ENCODE measurements at regions not wholly inside any gene's neighbourhood (a gene's known extent, or its start where the extent isn't known, plus 50 kb on each side); places are given as distances from the start of the nearest gene placed in this dataset.

DNA sequence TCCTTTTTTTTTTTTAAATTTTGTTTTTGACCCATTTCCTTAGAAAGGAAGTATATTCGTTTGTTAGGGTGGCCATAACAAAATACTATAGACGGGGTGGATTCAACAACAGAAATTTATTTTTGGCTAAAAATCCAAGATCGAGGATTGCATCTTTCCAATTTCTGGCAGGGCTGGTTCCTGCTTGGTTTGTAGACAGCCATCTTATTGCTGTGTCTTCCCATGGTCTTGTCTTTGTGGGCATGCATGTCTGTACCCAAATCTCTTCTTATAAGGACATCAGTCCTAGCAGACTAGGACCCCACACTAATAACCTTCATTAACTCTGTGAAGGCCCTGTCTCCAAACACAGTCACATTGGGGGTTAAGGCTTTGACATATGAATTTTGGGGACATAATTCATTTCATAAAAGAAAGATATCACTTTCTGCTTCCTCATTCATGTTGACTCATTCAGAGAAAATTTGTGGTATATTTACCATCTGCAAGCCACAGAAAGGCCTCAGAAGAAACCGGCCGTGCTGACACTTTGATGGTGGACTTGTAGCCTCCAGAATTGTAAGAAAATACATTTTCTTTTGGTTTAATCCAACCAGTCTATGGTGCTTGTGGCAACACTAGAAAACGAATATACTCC lies 262.1 kb downstream of the LPIN1 start:
- H3K27ac ChIP-seq (ENCODE audit: low read depth, low read length, poor library complexity, severe bottlenecking) = no peak overlapping the region
- no peak for TF ChIP-seq CTCF (conservative IDR thresholded peaks at IDR 0.05; ENCODE audit: low read length)
- no peak for TF ChIP-seq EZH2phosphoT487 (IDR thresholded peaks at IDR 0.05; ENCODE audit: borderline replicate concordance, low read depth, low read length)
- no peaks in the 10 kb centered on the region for H3K79me2 ChIP-seq (ENCODE audit: insufficient read depth, low read depth, low read length)
- no peaks in the 10 kb centered on the region for H3K9me2 ChIP-seq (ENCODE audit: insufficient read depth, low read length)
- H3K36me3 ChIP-seq (ENCODE audit: insufficient read depth, low read length) = no peaks in the 10 kb centered on the region
- H3K4me3 ChIP-seq (ENCODE audit: low read depth, low read length, poor library complexity, severe bottlenecking) = no peak overlapping the region
- ChIA-PET CTCF (ENCODE audit: unreplicated experiment) (no interaction called here), POLR2A (no interaction called here)
- intact Hi-C loops (cut with micrococcal nuclease; ENCODE audit: unreplicated experiment) = no loop called here
- H4K20me1 ChIP-seq (ENCODE audit: insufficient read depth, low read length) = no peaks in the 10 kb centered on the region
- no TSS peak for BruUV-seq (replicated peaks)
- H2AFZ ChIP-seq (ENCODE audit: low read length) = no peak overlapping the region; the same call in 1 of the 2 replicates
- H3K4me2 ChIP-seq (ENCODE audit: low read length) = no peak overlapping the region
- peaks cover 20% of the 10 kb centered on the region for H3K4me1 ChIP-seq (ENCODE audit: insufficient read depth, low read length, poor library complexity, severe bottlenecking)
- no peaks in the 10 kb centered on the region for H3K9me3 ChIP-seq (ENCODE audit: low read length)
- DNase-seq (ENCODE audit: low spot score) = no peak

DNA sequence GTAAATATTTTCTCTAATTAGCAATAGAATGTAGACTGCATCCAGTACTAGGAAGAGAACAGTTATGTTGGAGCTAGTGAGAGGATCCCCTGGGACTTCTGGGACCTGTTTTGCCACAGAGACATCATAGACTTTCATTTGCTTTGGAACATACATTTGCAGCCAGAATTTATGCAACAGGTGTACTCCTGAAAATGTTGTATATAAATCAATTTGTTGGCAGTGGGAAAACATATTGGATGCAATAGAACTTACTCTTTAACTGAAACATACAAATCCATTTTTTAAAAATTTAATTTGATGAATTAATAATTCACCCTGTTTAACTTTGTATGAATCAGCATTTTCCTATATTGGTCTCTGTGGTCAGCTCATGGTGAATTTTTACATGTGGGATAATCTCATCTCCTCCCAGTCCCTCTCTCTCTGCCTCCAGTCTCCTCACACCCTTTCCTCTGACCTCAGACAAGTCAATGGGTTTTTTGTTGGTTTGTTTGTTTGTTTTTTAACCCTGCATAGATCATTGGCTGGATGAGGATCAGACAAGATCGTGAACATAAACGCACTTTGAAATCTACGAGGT lies 263.0 kb downstream of the LPIN1 start:
- no peak for DNase-seq (ENCODE audit: low spot score)
- BruUV-seq (replicated peaks) = no TSS peak
- CTCF ChIA-PET (ENCODE audit: unreplicated experiment) = no interaction called here
- Histone ChIP-seq H3K79me2 (ENCODE audit: insufficient read depth, low read depth, low read length) (no peaks in the 10 kb centered on the region), H3K36me3 (ENCODE audit: insufficient read depth, low read length) (no peaks in the 10 kb centered on the region), H3K9me2 (ENCODE audit: insufficient read depth, low read length) (no peaks in the 10 kb centered on the region), H3K9me3 (ENCODE audit: low read length) (no peaks in the 10 kb centered on the region), H2AFZ (ENCODE audit: low read length) (no peak overlapping the region), H3K27ac (ENCODE audit: low read depth, low read length, poor library complexity, severe bottlenecking) (no peak overlapping the region), H4K20me1 (ENCODE audit: insufficient read depth, low read length) (no peaks in the 10 kb centered on the region), H3K4me2 (ENCODE audit: low read length) (no peak overlapping the region; the same call in 1 of the 2 replicates), H3K4me1 (ENCODE audit: insufficient read depth, low read length, poor library complexity, severe bottlenecking) (peaks cover 29% of the 10 kb centered on the region), H3K4me3 (ENCODE audit: low read depth, low read length, poor library complexity, severe bottlenecking) (no peak overlapping the region)
- intact Hi-C loops (cut with micrococcal nuclease; ENCODE audit: unreplicated experiment) = no loop called here
- TF ChIP-seq EZH2phosphoT487 (IDR thresholded peaks at IDR 0.05; ENCODE audit: borderline replicate concordance, low read depth, low read length) (no peak), CTCF (conservative IDR thresholded peaks at IDR 0.05; ENCODE audit: low read length) (no peak)
- POLR2A ChIA-PET = interaction anchor here (0.7 to 1.7 kb wide), 3 partner anchors 9 to 71 kb away, joined by 3 to 4 read pairs (median 4); no protein-coding TSS in a partner anchor

GRCh38 chr2:12010059-12010458 lies 263.6 kb downstream of the LPIN1 start:
- Histone ChIP-seq H3K4me3 (ENCODE audit: low read depth, low read length, poor library complexity, severe bottlenecking) (no peak overlapping the region), H3K9me3 (ENCODE audit: low read length) (no peaks in the 10 kb centered on the region), H3K79me2 (ENCODE audit: insufficient read depth, low read depth, low read length) (no peaks in the 10 kb centered on the region), H2AFZ (ENCODE audit: low read length) (peak overlapping the region; percentile 8; the same call in 1 of the 2 replicates), H3K9me2 (ENCODE audit: insufficient read depth, low read length) (no peaks in the 10 kb centered on the region), H4K20me1 (ENCODE audit: insufficient read depth, low read length) (no peaks in the 10 kb centered on the region), H3K4me2 (ENCODE audit: low read length) (no peak overlapping the region), H3K27ac (ENCODE audit: low read depth, low read length, poor library complexity, severe bottlenecking) (no peak overlapping the region), H3K36me3 (ENCODE audit: insufficient read depth, low read length) (no peaks in the 10 kb centered on the region), H3K4me1 (ENCODE audit: insufficient read depth, low read length, poor library complexity, severe bottlenecking) (peaks cover 34% of the 10 kb centered on the region)
- TF ChIP-seq CTCF (conservative IDR thresholded peaks at IDR 0.05; ENCODE audit: low read length) (no peak), EZH2phosphoT487 (IDR thresholded peaks at IDR 0.05; ENCODE audit: borderline replicate concordance, low read depth, low read length) (no peak)
- no peak for DNase-seq (ENCODE audit: low spot score)
- intact Hi-C loops (cut with micrococcal nuclease; ENCODE audit: unreplicated experiment) = no loop called here
- POLR2A ChIA-PET = interaction anchor here (0.6 to 1.7 kb wide), 7 partner anchors 9 to 87 kb away, joined by 3 to 5 read pairs (median 3); no protein-coding TSS in a partner anchor
- CTCF ChIA-PET (ENCODE audit: unreplicated experiment) = no interaction called here
- BruUV-seq (replicated peaks) = no TSS peak
